Stomach smooth muscle (tissue), 2 donors: ENCODE measurements at regions not wholly inside any gene's neighbourhood (a gene's known extent, or its start where the extent isn't known, plus 50 kb on each side); places are given as distances from the start of the nearest gene placed in this dataset.

Experiments
- H3K27ac ChIP-seq: one replicate; pipeline ENCODE4 v1.7.0; 2013; ENCODE audit warnings: mild to moderate bottlenecking, low read length, inconsistent platforms
- H3K27me3 ChIP-seq, 2 donors: one replicate each; pipeline ENCODE4 v1.7.0; 2013; ENCODE audit warnings: low read length in 2 of 2; ENCODE audit not compliant: insufficient read depth in 2 of 2, control insufficient read depth in 1 of 2
- H3K36me3 ChIP-seq, 2 donors: one replicate each; pipeline ENCODE4 v1.7.0; 2013; ENCODE audit warnings: low read length in 2 of 2; ENCODE audit not compliant: control insufficient read depth in 2 of 2, insufficient read depth in 2 of 2
- H3K4me1 ChIP-seq: one replicate; pipeline ENCODE4 v1.7.0; 2013; ENCODE audit warnings: low read length; ENCODE audit not compliant: control insufficient read depth, insufficient read depth
- H3K4me3 ChIP-seq, 2 donors: one replicate each; pipeline ENCODE4 v1.7.0; 2013; ENCODE audit warnings: low read length in 2 of 2
- H3K9ac ChIP-seq, 2 donors: one replicate each; pipeline ENCODE4 v1.7.0; 2013; ENCODE audit warnings: low read length in 2 of 2, mild to moderate bottlenecking in 1 of 2
- H3K9me3 ChIP-seq, 2 donors: one replicate each; pipeline ENCODE4 v1.7.0; 2013; ENCODE audit warnings: low read length in 2 of 2; ENCODE audit not compliant: control insufficient read depth in 2 of 2
- donor health status: healthy.
- donor health status: Pancreatic carcinoma.

DNA sequence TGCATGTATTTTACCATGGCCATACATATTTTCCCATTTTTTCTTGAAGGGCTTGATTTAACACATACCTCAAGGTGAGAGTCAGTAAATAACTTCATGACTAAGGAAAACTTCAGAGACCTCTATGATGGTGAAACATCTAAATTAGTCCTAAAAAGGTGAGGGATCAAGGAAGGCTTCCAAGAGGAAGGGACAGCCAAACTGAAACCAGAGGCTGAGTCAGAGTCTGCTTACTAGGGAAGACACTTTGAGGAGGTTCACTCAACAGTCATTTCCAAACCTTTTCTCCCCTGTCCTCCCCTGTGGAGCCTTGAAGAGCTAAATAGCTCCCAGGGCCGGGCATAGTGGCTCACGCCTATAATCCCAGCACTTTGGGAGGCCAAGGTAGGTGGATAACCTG is 206.6 kb downstream of the SHQ1 start:
- Histone ChIP-seq H3K36me3 (no peaks in the 10 kb centered on the region), H3K4me3 (no peak overlapping the region), H3K27ac (no peak overlapping the region), H3K27me3 (no peaks in the 10 kb centered on the region), H3K9me3 (peaks cover 0 to 2% of the 10 kb centered on the region in 2 donors), H3K9ac (no peak overlapping the region), H3K4me1 (no peaks in the 10 kb centered on the region)

- H3K36me3 ChIP-seq, result no peaks in the 10 kb centered on the region
- H3K4me1 ChIP-seq, result no peaks in the 10 kb centered on the region
- peaks cover 0 to 2% of the 10 kb centered on the region in 2 donors for H3K9me3 ChIP-seq
- H3K4me3 ChIP-seq, result no peak overlapping the region
- no peaks in the 10 kb centered on the region for H3K27me3 ChIP-seq
- no peak overlapping the region for H3K9ac ChIP-seq
- H3K27ac ChIP-seq, result no peak overlapping the region
Measured at GRCh38 chr3:72641072-72641471, 207.2 kb downstream of the SHQ1 start.

DNA sequence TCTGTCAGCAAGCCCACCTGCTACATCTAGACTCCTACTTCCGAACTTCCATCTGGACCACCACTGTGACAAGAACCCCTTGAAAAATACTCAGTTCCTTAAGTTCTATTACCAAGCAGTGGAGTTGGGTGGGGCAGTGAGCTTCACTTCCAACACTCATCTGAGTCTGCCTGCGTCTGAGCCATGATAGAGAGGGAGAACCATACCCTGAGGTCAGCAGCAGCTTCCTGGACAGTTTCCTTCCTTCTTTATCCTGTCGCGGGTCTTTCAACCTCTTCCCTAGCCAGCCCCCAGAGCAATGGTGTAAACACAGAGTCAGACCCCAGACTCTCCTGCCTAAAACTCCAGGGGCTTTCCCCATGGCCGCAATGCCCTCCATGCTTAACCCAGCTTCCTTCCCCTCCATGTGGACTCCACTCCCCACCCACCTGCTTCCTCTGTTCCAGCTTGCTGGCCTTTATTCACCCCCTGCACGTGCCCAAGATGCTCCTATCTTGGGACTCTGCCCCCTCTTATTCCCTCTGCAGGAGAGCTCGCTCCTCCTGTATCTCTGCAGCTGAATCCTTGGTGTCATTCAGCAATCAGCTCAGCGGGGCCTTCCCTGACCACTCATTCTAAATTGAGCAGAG is 211.2 kb downstream of the SHQ1 start:
- Histone ChIP-seq H3K9ac (no peak overlapping the region), H3K4me1 (no peaks in the 10 kb centered on the region), H3K27ac (no peak overlapping the region), H3K9me3 (peaks cover 0 to 4% of the 10 kb centered on the region in 2 donors), H3K4me3 (no peak overlapping the region), H3K36me3 (no peaks in the 10 kb centered on the region), H3K27me3 (no peaks in the 10 kb centered on the region)

- Histone ChIP-seq H3K36me3 (no peaks in the 10 kb centered on the region), H3K9me3 (peaks cover 3 to 5% of the 10 kb centered on the region in 2 donors), H3K9ac (no peak overlapping the region), H3K4me1 (no peaks in the 10 kb centered on the region), H3K27ac (no peak overlapping the region), H3K27me3 (no peaks in the 10 kb centered on the region), H3K4me3 (no peak overlapping the region)
Measured at GRCh38 chr3:72635551-72635950, 212.7 kb downstream of the SHQ1 start.

GRCh38 chr3:72634128-72634527 is 214.1 kb downstream of the SHQ1 start:
- peaks cover 3 to 5% of the 10 kb centered on the region in 2 donors for H3K9me3 ChIP-seq
- H3K4me1 ChIP-seq, result no peaks in the 10 kb centered on the region

DNA sequence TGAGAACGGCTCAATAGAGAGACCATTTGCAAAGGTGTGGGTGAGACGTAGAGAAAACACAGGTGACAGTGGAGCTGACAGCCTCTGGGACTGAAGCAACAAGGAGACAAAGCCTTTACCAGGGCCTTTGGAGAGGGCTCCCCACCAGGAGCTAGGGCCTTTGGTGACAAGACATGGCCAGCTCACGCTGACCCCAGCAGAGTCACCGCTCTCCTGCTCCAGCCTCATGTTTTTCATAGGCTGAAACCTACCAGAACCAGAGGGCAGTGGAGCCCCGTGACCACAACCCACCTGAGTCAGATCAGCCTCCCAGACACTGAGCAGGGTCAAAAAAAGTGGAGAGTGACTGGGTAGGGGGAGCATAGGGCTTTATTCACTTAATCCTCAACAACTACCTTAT is 214.7 kb downstream of the SHQ1 start:
- peaks cover 3 to 5% of the 10 kb centered on the region in 2 donors for H3K9me3 ChIP-seq
- H3K27me3 ChIP-seq, result no peaks in the 10 kb centered on the region
- H3K9ac ChIP-seq, result no peak overlapping the region

More at GRCh38 chr3:72634128-72634527, 214.1 kb downstream of the SHQ1 start:
- Histone ChIP-seq H3K36me3 (no peaks in the 10 kb centered on the region), H3K4me3 (no peak overlapping the region), H3K9ac (no peak overlapping the region), H3K27me3 (no peaks in the 10 kb centered on the region), H3K27ac (no peak overlapping the region)

GRCh38 chr3:72633121-72633520 is 215.1 kb downstream of the SHQ1 start:
- no peak overlapping the region for H3K4me3 ChIP-seq
- peaks cover 3 to 5% of the 10 kb centered on the region in 2 donors for H3K9me3 ChIP-seq
- H3K9ac ChIP-seq, result no peak overlapping the region
- no peaks in the 10 kb centered on the region for H3K4me1 ChIP-seq
- no peaks in the 10 kb centered on the region for H3K27me3 ChIP-seq
- H3K36me3 ChIP-seq, result no peaks in the 10 kb centered on the region
- no peak overlapping the region for H3K27ac ChIP-seq

More for the DNA sequence above, 214.7 kb downstream of the SHQ1 start:
- no peaks in the 10 kb centered on the region for H3K4me1 ChIP-seq
- no peak overlapping the region for H3K4me3 ChIP-seq
- H3K27ac ChIP-seq, result no peak overlapping the region
- H3K36me3 ChIP-seq, result no peaks in the 10 kb centered on the region

- H3K4me1 ChIP-seq, result no peaks in the 10 kb centered on the region
- peaks cover 3 to 5% of the 10 kb centered on the region in 2 donors for H3K9me3 ChIP-seq
- no peaks in the 10 kb centered on the region for H3K27me3 ChIP-seq
- no peak overlapping the region for H3K4me3 ChIP-seq
- no peak overlapping the region for H3K27ac ChIP-seq
- H3K9ac ChIP-seq, result no peak overlapping the region
- H3K36me3 ChIP-seq, result no peaks in the 10 kb centered on the region
Measured at GRCh38 chr3:72632129-72632528, 216.1 kb downstream of the SHQ1 start.

- no peaks in the 10 kb centered on the region for H3K36me3 ChIP-seq
Measured at GRCh38 chr3:72630969-72631344, 217.3 kb downstream of the SHQ1 start.

GRCh38 chr3:72630327-72630968 is 217.8 kb downstream of the SHQ1 start:
- H3K4me3 ChIP-seq, result no peak overlapping the region
- no peaks in the 10 kb centered on the region for H3K36me3 ChIP-seq
- no peak overlapping the region for H3K9ac ChIP-seq
- H3K27me3 ChIP-seq, result no peaks in the 10 kb centered on the region
- H3K4me1 ChIP-seq, result no peaks in the 10 kb centered on the region
- H3K27ac ChIP-seq, result no peak overlapping the region
- peaks cover 3 to 5% of the 10 kb centered on the region in 2 donors for H3K9me3 ChIP-seq

More at GRCh38 chr3:72630969-72631344, 217.3 kb downstream of the SHQ1 start:
- no peaks in the 10 kb centered on the region for H3K27me3 ChIP-seq
- no peak overlapping the region for H3K4me3 ChIP-seq
- H3K27ac ChIP-seq, result no peak overlapping the region
- H3K9ac ChIP-seq, result no peak overlapping the region
- no peaks in the 10 kb centered on the region for H3K4me1 ChIP-seq
- peaks cover 3 to 5% of the 10 kb centered on the region in 2 donors for H3K9me3 ChIP-seq

- H3K27ac ChIP-seq, result no peak overlapping the region
- H3K4me3 ChIP-seq, result no peak overlapping the region
- no peak overlapping the region for H3K9ac ChIP-seq
- H3K27me3 ChIP-seq, result no peaks in the 10 kb centered on the region
- H3K4me1 ChIP-seq, result no peaks in the 10 kb centered on the region
- H3K9me3 ChIP-seq, result peaks cover 3 to 5% of the 10 kb centered on the region in 2 donors
- no peaks in the 10 kb centered on the region for H3K36me3 ChIP-seq
Measured at GRCh38 chr3:72629191-72629631, 219.0 kb downstream of the SHQ1 start.
